ENCODE measurements at regions not wholly inside any gene's neighbourhood (a gene's known extent, or its start where the extent isn't known, plus 50 kb on each side); places are given as distances from the start of the nearest gene placed in this dataset.

DNA sequence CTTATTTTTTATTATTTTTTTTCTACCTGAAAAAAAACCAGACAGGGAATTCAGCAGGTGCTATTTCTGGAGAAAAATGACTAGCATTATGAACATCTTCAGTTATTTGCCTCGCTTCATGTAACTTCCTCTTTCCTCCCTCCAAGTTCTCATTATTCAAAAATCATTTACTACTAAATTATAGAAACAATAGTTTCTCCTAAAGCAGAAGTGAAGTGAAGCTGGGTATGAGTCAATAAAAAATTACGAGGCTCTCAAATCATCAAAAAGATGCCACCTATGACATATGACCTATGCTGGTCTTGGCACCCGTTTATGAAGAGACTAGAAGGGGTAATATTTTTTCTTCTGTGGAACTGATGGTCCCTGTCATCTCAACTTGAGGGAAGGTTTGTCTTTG, 145.0 kb upstream of the AADAT start (continued):
- no peak for TF ChIP-seq EHMT2 (IDR thresholded peaks at IDR 0.05; ENCODE audit: low read depth)

DNA sequence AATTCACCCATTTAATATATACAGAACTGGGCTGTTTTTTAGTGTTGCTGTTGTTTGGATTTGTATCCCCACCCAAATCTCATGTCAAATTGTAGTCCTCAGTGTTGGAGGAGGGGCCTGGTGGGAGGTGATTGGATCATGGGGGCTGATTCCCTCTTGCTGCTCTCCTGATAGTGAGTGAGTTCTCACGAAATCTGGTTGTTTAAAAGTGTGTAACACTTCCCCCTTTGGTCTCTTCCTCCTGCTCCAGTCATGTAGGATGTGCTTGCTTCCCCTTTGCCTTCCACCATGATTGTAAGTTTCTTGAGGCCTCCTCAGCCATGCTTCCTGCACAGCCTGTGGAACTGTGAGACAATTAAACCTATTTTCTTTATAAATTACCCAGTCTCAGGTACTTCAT, 141.6 kb upstream of the AADAT start:
- WGBS (ENCODE audit: missing lambda C conversion rate) = 0% methylated on average over 1 of the region's 1 CpG
- TF ChIP-seq CHD2 (IDR thresholded peaks at IDR 0.05; ENCODE audit: low read length, partially characterized antibody) = no peak
- no peak for TF ChIP-seq PHF8 (IDR thresholded peaks at IDR 0.05; ENCODE audit: borderline replicate concordance, low read depth)
- TF ChIP-seq EP300 (IDR thresholded peaks at IDR 0.05) = no peak
- TF ChIP-seq EHMT2 (IDR thresholded peaks at IDR 0.05; ENCODE audit: low read depth) = no peak
- TF ChIP-seq FOSB (CRISPR knock-in tag; IDR thresholded peaks at IDR 0.05) = no peak
- no peak for TF ChIP-seq RNF2 (IDR thresholded peaks at IDR 0.05; ENCODE audit: borderline replicate concordance, low read depth)
- TF ChIP-seq HOXB5 (CRISPR knock-in tag; IDR thresholded peaks at IDR 0.05) = no peak
- TF ChIP-seq FOXS1 (CRISPR knock-in tag; IDR thresholded peaks at IDR 0.05) = no peak
- no peak for TF ChIP-seq ESRRA (IDR thresholded peaks at IDR 0.05; ENCODE audit: borderline replicate concordance, low read length)
- TF ChIP-seq, protein P1, sequence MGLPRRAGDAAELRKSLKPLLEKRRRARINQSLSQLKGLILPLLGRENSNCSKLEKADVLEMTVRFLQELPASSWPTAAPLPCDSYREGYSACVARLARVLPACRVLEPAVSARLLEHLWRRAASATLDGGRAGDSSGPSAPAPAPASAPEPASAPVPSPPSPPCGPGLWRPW (IDR thresholded peaks at IDR 0.05) = no peak
- Histone ChIP-seq H3K4me2 (no peak overlapping the region), H3K4me1 (no peaks in the 10 kb centered on the region), H3K4me3 (no peak overlapping the region), H3K27ac (no peak overlapping the region), H3K9me3 (no peaks in the 10 kb centered on the region)
- ChIA-PET CTCF (no interaction called here), POLR2A (no interaction called here)
- ATAC-seq = no peak
- no peak for FAIRE-seq
- DNase-seq (ENCODE audit: low read depth in 1 of 2, low spot score in 1 of 2) = no peak

DNA sequence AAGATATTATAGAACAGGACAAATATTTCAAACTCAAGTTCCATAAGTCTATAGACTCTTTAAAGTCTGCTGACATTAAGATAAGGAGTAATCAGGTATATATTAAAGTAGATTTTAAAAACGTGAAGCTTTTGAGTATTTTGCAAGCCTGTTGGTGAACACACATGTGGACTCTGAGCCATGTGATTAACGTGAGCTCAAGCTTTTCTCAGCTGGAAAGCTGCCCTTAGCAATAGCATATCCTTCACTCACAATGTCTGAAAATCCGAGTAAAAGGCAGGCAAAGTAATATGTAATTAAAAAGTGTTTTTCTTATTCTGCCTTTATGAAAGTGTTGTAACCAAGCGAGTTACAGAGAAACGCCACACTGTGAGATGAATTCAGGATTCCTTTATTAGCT, 140.5 kb upstream of the AADAT start:
- H3K9me3 ChIP-seq = no peaks in the 10 kb centered on the region
- no peak for ATAC-seq
- no peak overlapping the region for H3K4me2 ChIP-seq
- TF ChIP-seq ZC3H11A (IDR thresholded peaks at IDR 0.05) (no peak), FOSL2 (IDR thresholded peaks at IDR 0.05) (no peak), FOSL2 (CRISPR knock-in tag; IDR thresholded peaks at IDR 0.05) (no peak), TP53 (CRISPR knock-in tag; IDR thresholded peaks at IDR 0.05) (no peak), MAFK (IDR thresholded peaks at IDR 0.05; ENCODE audit: partially characterized antibody) (no peak), POLR2AphosphoS2 (conservative IDR thresholded peaks at IDR 0.05; ENCODE audit: low read length) (no peak), RFX5 (IDR thresholded peaks at IDR 0.05) (no peak), ZFP36 (IDR thresholded peaks at IDR 0.05; ENCODE audit: borderline replicate concordance, partially characterized antibody) (no peak), GATA3 (IDR thresholded peaks at IDR 0.05; ENCODE audit: borderline replicate concordance) (no peak), EP300 (IDR thresholded peaks at IDR 0.05) (no peak), RARB (CRISPR knock-in tag; IDR thresholded peaks at IDR 0.05) (no peak)
- TF ChIP-seq, protein P2, sequence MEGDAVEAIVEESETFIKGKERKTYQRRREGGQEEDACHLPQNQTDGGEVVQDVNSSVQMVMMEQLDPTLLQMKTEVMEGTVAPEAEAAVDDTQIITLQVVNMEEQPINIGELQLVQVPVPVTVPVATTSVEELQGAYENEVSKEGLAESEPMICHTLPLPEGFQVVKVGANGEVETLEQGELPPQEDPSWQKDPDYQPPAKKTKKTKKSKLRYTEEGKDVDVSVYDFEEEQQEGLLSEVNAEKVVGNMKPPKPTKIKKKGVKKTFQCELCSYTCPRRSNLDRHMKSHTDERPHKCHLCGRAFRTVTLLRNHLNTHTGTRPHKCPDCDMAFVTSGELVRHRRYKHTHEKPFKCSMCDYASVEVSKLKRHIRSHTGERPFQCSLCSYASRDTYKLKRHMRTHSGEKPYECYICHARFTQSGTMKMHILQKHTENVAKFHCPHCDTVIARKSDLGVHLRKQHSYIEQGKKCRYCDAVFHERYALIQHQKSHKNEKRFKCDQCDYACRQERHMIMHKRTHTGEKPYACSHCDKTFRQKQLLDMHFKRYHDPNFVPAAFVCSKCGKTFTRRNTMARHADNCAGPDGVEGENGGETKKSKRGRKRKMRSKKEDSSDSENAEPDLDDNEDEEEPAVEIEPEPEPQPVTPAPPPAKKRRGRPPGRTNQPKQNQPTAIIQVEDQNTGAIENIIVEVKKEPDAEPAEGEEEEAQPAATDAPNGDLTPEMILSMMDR (IDR thresholded peaks at IDR 0.05) = no peak
- TF ChIP-seq, protein P3, sequence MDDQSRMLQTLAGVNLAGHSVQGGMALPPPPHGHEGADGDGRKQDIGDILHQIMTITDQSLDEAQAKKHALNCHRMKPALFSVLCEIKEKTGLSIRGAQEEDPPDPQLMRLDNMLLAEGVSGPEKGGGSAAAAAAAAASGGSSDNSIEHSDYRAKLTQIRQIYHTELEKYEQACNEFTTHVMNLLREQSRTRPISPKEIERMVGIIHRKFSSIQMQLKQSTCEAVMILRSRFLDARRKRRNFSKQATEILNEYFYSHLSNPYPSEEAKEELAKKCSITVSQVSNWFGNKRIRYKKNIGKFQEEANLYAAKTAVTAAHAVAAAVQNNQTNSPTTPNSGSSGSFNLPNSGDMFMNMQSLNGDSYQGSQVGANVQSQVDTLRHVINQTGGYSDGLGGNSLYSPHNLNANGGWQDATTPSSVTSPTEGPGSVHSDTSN (IDR thresholded peaks at IDR 0.05) = no peak
- no peaks in the 10 kb centered on the region for H3K4me1 ChIP-seq
- 6% methylated on average over 5 of the region's 5 CpGs for WGBS (ENCODE audit: missing lambda C conversion rate)
- FAIRE-seq = no peak
- no peak overlapping the region for H3K27ac ChIP-seq
- POLR2A ChIA-PET = no interaction called here
- no peak for DNase-seq (ENCODE audit: low read depth in 1 of 2, low spot score in 1 of 2)
- CTCF ChIA-PET = no interaction called here
- H3K4me3 ChIP-seq = no peak overlapping the region

DNA sequence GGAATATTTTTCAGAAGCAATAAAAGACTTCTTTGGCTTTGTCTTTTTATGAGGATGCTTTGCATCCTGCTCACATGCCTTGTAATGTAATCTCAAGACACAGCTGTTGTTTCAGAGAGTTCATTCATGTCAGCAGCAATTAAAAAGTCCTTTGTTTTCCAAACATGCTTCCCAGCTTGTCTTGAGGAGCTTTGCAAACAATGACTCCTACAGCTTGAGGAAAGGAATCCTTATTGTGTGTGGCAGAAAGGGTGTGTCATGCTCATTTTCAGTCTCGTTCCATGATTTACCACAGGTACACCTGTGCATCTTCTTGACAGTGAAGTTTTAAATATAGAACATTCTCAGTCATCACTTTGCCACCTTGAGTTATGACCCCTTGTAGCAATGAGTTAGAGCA, 139.2 kb upstream of the AADAT start:
- FAIRE-seq (no peak), DNase-seq (ENCODE audit: low read depth in 1 of 2, low spot score in 1 of 2) (no peak), ATAC-seq (no peak)
- Histone ChIP-seq H3K4me3 (no peak overlapping the region), H3K4me1 (no peaks in the 10 kb centered on the region), H3K9me3 (no peaks in the 10 kb centered on the region), H3K4me2 (no peak overlapping the region), H3K27ac (no peak overlapping the region)
- POLR2A ChIA-PET = no interaction called here
- 0% methylated on average over 1 of the region's 1 CpG for WGBS (ENCODE audit: missing lambda C conversion rate)
- CTCF ChIA-PET = no interaction called here
- no peak for TF ChIP-seq BHLHE40 (IDR thresholded peaks at IDR 0.05; ENCODE audit: low read depth, low read length)
- TF ChIP-seq NR3C1 (IDR thresholded peaks at IDR 0.05) = no peak
- no peak for TF ChIP-seq RCOR1 (IDR thresholded peaks at IDR 0.05; ENCODE audit: low read depth, low read length)
- TF ChIP-seq KDM1A (IDR thresholded peaks at IDR 0.05; ENCODE audit: low read depth) = no peak
- TF ChIP-seq TP53 (CRISPR knock-in tag; IDR thresholded peaks at IDR 0.05) = no peak
- TF ChIP-seq MAFK (IDR thresholded peaks at IDR 0.05; ENCODE audit: partially characterized antibody) = no peak
- TF ChIP-seq HEYL (CRISPR knock-in tag; IDR thresholded peaks at IDR 0.05) = no peak
- no peak for TF ChIP-seq CHD4 (IDR thresholded peaks at IDR 0.05; ENCODE audit: borderline replicate concordance)
- no peak for TF ChIP-seq POLR2AphosphoS2 (conservative IDR thresholded peaks at IDR 0.05; ENCODE audit: low read length)
- TF ChIP-seq CBX8 (IDR thresholded peaks at IDR 0.05) = no peak
- no peak for TF ChIP-seq HOXA7 (CRISPR knock-in tag; IDR thresholded peaks at IDR 0.05)
- TF ChIP-seq, protein P4, sequence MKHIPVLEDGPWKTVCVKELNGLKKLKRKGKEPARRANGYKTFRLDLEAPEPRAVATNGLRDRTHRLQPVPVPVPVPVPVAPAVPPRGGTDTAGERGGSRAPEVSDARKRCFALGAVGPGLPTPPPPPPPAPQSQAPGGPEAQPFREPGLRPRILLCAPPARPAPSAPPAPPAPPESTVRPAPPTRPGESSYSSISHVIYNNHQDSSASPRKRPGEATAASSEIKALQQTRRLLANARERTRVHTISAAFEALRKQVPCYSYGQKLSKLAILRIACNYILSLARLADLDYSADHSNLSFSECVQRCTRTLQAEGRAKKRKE (CRISPR knock-in tag; IDR thresholded peaks at IDR 0.05; ENCODE audit: low read depth) = no peak
- TF ChIP-seq, protein P3 (IDR thresholded peaks at IDR 0.05) = no peak
- TF ChIP-seq CBX2 (IDR thresholded peaks at IDR 0.05; ENCODE audit: borderline replicate concordance, low read depth) = no peak

Measured in A549 (cell line).